ENCODE measurements at regions not wholly inside any gene's neighbourhood (a gene's known extent, or its start where the extent isn't known, plus 50 kb on each side); places are given as distances from the start of the nearest gene placed in this dataset.

GRCh38 chr4:188409851-188410250, 270.6 kb downstream of the TRIML1 start:
- TF ChIP-seq CTCF (IDR thresholded peaks at IDR 0.05) (no peak), POLR2A (IDR thresholded peaks at IDR 0.05) (no peak)
